Right lobe of liver (tissue), 4 donors: ENCODE measurements at regions not wholly inside any gene's neighbourhood (a gene's known extent, or its start where the extent isn't known, plus 50 kb on each side); places are given as distances from the start of the nearest gene placed in this dataset.

ENCODE experiments used
- POLR2A ChIP-seq: fragments of 450-650 bp; IDR thresholded peaks from one replicate; pipeline ENCODE4 v1.6.1; 2017; ENCODE audit warnings: antibody characterized with exemption, mild to moderate bottlenecking
- TF ChIP-seq, protein P1 (sequence below), 4 donors: fragments of 200-600 bp in 3 of 4; fragments of 450-650 bp in 1 of 4; IDR thresholded peaks; one replicate each; pipeline versions ENCODE4 v1.5.1 to v1.8.0; 2016 to 2022; ENCODE audit warnings: antibody characterized with exemption in 4 of 4, mild to moderate bottlenecking in 2 of 4
- donor health status: DM: no; HTN: no; CAD: no.
- donor health status: DM: no; HTN: no; CAD: no.
- donor health status: DM: no; HTN: yes; CAD: no.

- TF ChIP-seq, protein P1, sequence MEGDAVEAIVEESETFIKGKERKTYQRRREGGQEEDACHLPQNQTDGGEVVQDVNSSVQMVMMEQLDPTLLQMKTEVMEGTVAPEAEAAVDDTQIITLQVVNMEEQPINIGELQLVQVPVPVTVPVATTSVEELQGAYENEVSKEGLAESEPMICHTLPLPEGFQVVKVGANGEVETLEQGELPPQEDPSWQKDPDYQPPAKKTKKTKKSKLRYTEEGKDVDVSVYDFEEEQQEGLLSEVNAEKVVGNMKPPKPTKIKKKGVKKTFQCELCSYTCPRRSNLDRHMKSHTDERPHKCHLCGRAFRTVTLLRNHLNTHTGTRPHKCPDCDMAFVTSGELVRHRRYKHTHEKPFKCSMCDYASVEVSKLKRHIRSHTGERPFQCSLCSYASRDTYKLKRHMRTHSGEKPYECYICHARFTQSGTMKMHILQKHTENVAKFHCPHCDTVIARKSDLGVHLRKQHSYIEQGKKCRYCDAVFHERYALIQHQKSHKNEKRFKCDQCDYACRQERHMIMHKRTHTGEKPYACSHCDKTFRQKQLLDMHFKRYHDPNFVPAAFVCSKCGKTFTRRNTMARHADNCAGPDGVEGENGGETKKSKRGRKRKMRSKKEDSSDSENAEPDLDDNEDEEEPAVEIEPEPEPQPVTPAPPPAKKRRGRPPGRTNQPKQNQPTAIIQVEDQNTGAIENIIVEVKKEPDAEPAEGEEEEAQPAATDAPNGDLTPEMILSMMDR (IDR thresholded peaks at IDR 0.05) = no peak
- no peak for TF ChIP-seq POLR2A
Observed at GRCh38 chr2:59997371-59997770, 556.1 kb downstream of the BCL11A start.
